Left lobe of liver (tissue), 2 donors: ENCODE measurements at regions not wholly inside any gene's neighbourhood (a gene's known extent, or its start where the extent isn't known, plus 50 kb on each side); places are given as distances from the start of the nearest gene placed in this dataset.
A peak's percentile ranks its signal among the peaks of the same experiment; 100 is the strongest.
"Not testable (repeated sequence)": the region's sequence is repeated elsewhere in the genome, so short reads cannot be mapped to it uniquely, and the experiment has no call there.

Source experiments
- ATAC-seq: fragments of 200-7000 bp; cut with Tn5 transposase; one replicate; pipeline ENCODE4 v1.9.1; 2020; ENCODE audit warnings: mild to moderate bottlenecking, moderate library complexity
- DNase-seq: peaks from one replicate; pipeline ENCODE4 v3.0.0-alpha.2; 2020; ENCODE audit warnings: low spot score
- donor health status: DM: no; HTN: no; CAD: no; lungs with moderate emphysema.
- donor health status: DM: no; HTN: yes; CAD: no.

GRCh38 chr19:28466107-28467045 is 746.6 kb downstream of the UQCRFS1 start:
- DNase-seq (peak; percentile 62), ATAC-seq (peak; percentile 78)

- ATAC-seq = no peak
Measured at GRCh38 chr19:28465371-28466086, 747.4 kb downstream of the UQCRFS1 start.

GRCh38 chr19:28463493-28464053 is 749.4 kb downstream of the UQCRFS1 start:
- DNase-seq (no peak), ATAC-seq (no peak)

More at GRCh38 chr19:28465371-28466086, 747.4 kb downstream of the UQCRFS1 start:
- DNase-seq = no peak

GRCh38 chr19:28457620-28458019 is 755.3 kb downstream of the UQCRFS1 start:
- DNase-seq = no peak
- ATAC-seq = no peak

GRCh38 chr19:28456708-28457320 is 756.1 kb downstream of the UQCRFS1 start:
- ATAC-seq = no peak

GRCh38 chr19:28456252-28456651 is 756.7 kb downstream of the UQCRFS1 start:
- ATAC-seq (no peak), DNase-seq (no peak)

More at GRCh38 chr19:28456708-28457320, 756.1 kb downstream of the UQCRFS1 start:
- no peak for DNase-seq

GRCh38 chr19:28454083-28454482 is 758.9 kb downstream of the UQCRFS1 start:
- no peak for ATAC-seq
- DNase-seq = no peak

- no peak for ATAC-seq
Measured at GRCh38 chr19:28453420-28453819, 759.5 kb downstream of the UQCRFS1 start.

GRCh38 chr19:28449803-28450202 is 763.1 kb downstream of the UQCRFS1 start:
- no peak for DNase-seq
- no peak for ATAC-seq

More at GRCh38 chr19:28453420-28453819, 759.5 kb downstream of the UQCRFS1 start:
- no peak for DNase-seq

- DNase-seq (no peak), ATAC-seq (no peak)
Measured at GRCh38 chr19:28446511-28446910, 766.4 kb downstream of the UQCRFS1 start.

- ATAC-seq (no peak), DNase-seq (no peak)
Measured at GRCh38 chr19:28445826-28446225, 767.1 kb downstream of the UQCRFS1 start.

- ATAC-seq = no peak
- no peak for DNase-seq
Measured at GRCh38 chr19:28444362-28444761, 768.6 kb downstream of the UQCRFS1 start.

- no peak for ATAC-seq
Measured at GRCh38 chr19:28443361-28443760, 769.6 kb downstream of the UQCRFS1 start.

GRCh38 chr19:28437390-28438346 is 775.3 kb downstream of the UQCRFS1 start:
- ATAC-seq (no peak), DNase-seq (no peak)

More at GRCh38 chr19:28443361-28443760, 769.6 kb downstream of the UQCRFS1 start:
- DNase-seq = no peak

- no peak for DNase-seq
- ATAC-seq = no peak
Measured at GRCh38 chr19:28436320-28436719, 776.6 kb downstream of the UQCRFS1 start.

- ATAC-seq (peak; percentile 36), DNase-seq (peak; percentile 15)
Measured at GRCh38 chr19:28435551-28436271, 777.2 kb downstream of the UQCRFS1 start.

- not testable (repeated sequence) for ATAC-seq
- DNase-seq = peak; percentile 7
Measured at GRCh38 chr19:28434794-28435193, 778.2 kb downstream of the UQCRFS1 start.

GRCh38 chr19:28434365-28434764 is 778.6 kb downstream of the UQCRFS1 start:
- DNase-seq, ATAC-seq: not testable (repeated sequence)

GRCh38 chr19:28433166-28433565 is 779.8 kb downstream of the UQCRFS1 start:
- not testable (repeated sequence) for ATAC-seq
- peak; percentile 18 for DNase-seq
